Ascending aorta (tissue), 2 donors: ENCODE measurements at regions not wholly inside any gene's neighbourhood (a gene's known extent, or its start where the extent isn't known, plus 50 kb on each side); places are given as distances from the start of the nearest gene placed in this dataset.

Experiments
- DNase-seq, 2 donors: peaks; one replicate each; pipeline ENCODE4 v3.0.0-alpha.2; 2019; ENCODE audit warnings: low spot score in 2 of 2
- H3K27ac ChIP-seq, 2 donors: fragments of 200-600 bp; sonication (generic); one replicate each; pipeline ENCODE4 v1.5.1; 2016 to 2017; ENCODE audit warnings: mild to moderate bottlenecking in 1 of 2
- H3K27me3 ChIP-seq: fragments of 200-600 bp; sonication (generic); one replicate; pipeline ENCODE4 v1.5.1; 2017
- H3K36me3 ChIP-seq, 2 donors: fragments of 200-600 bp; sonication (generic); one replicate each; pipeline ENCODE4 v1.5.1; 2016
- H3K4me1 ChIP-seq, 2 donors: fragments of 200-600 bp; sonication (generic); one replicate each; pipeline ENCODE4 v1.5.1; 2016 to 2017; ENCODE audit warnings: mild to moderate bottlenecking in 1 of 2
- H3K4me3 ChIP-seq, 2 donors: fragments of 200-600 bp; sonication (generic); one replicate each; pipeline ENCODE4 v1.5.1; 2016 to 2017; ENCODE audit warnings: mild to moderate bottlenecking in 1 of 2
- H3K9me3 ChIP-seq, 2 donors: fragments of 200-600 bp; sonication (generic); one replicate each; pipeline ENCODE4 v1.5.1; 2016
- intact Hi-C: fragments of 100-400 bp; cut with DNase I; formaldehyde crosslinking; loops from one replicate; pipeline ENCODE4 v1.15.1; 2023
- TF ChIP-seq, protein P1 (sequence below), 3 experiments: fragments of 200-600 bp in 2 of 3; fragments of 450-650 bp in 1 of 3; sonication (generic) in 2 of 3; IDR thresholded peaks; one replicate each; pipeline ENCODE4 v1.5.1; 2016 to 2019; ENCODE audit warnings: antibody characterized with exemption in 3 of 3, mild to moderate bottlenecking in 1 of 3, moderate library complexity in 1 of 3

- Histone ChIP-seq H3K36me3 (no peaks in the 10 kb centered on the region), H3K9me3 (no peaks in the 10 kb centered on the region), H3K4me3 (no peak overlapping the region), H3K27ac (no peak overlapping the region), H3K27me3 (no peaks in the 10 kb centered on the region), H3K4me1 (no peaks in the 10 kb centered on the region)
- DNase-seq = no peak
- TF ChIP-seq, protein P1, sequence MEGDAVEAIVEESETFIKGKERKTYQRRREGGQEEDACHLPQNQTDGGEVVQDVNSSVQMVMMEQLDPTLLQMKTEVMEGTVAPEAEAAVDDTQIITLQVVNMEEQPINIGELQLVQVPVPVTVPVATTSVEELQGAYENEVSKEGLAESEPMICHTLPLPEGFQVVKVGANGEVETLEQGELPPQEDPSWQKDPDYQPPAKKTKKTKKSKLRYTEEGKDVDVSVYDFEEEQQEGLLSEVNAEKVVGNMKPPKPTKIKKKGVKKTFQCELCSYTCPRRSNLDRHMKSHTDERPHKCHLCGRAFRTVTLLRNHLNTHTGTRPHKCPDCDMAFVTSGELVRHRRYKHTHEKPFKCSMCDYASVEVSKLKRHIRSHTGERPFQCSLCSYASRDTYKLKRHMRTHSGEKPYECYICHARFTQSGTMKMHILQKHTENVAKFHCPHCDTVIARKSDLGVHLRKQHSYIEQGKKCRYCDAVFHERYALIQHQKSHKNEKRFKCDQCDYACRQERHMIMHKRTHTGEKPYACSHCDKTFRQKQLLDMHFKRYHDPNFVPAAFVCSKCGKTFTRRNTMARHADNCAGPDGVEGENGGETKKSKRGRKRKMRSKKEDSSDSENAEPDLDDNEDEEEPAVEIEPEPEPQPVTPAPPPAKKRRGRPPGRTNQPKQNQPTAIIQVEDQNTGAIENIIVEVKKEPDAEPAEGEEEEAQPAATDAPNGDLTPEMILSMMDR (IDR thresholded peaks at IDR 0.05) = no peak
- intact Hi-C loops = no loop called here
Measured at GRCh38 chr5:7329141-7329540, 66.8 kb upstream of the ADCY2 start.

DNA sequence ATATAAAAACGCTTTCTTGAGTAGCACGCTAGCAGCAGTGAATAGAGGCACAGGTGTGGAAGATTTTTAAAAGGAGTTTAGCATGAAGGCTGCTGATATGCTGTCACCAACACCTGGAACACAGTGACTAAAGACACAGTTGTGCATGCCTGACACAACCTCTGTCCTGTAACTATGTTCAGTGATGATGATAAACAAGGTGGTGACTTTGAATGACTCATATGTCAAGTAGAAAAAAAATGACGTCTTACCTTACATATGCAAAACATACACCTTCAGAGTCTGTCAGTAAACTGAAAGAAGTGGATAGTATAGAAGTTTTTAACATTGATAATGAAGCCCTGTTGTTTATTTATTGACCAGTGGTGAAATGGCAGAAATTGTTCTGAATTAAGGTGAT, 66.2 kb upstream of the ADCY2 start:
- no peaks in the 10 kb centered on the region for H3K4me1 ChIP-seq
- no peak overlapping the region for H3K4me3 ChIP-seq
- DNase-seq = no peak
- intact Hi-C loops = no loop called here
- H3K36me3 ChIP-seq = no peaks in the 10 kb centered on the region
- no peaks in the 10 kb centered on the region for H3K9me3 ChIP-seq
- no peaks in the 10 kb centered on the region for H3K27me3 ChIP-seq
- no peak overlapping the region for H3K27ac ChIP-seq
- TF ChIP-seq, protein P1 (IDR thresholded peaks at IDR 0.05) = no peak

- intact Hi-C loops = no loop called here
- Histone ChIP-seq H3K36me3 (no peaks in the 10 kb centered on the region), H3K4me3 (no peak overlapping the region), H3K4me1 (no peaks in the 10 kb centered on the region), H3K9me3 (no peaks in the 10 kb centered on the region), H3K27me3 (no peaks in the 10 kb centered on the region), H3K27ac (no peak overlapping the region)
- TF ChIP-seq, protein P1 (IDR thresholded peaks at IDR 0.05) = no peak
- no peak for DNase-seq
Measured at GRCh38 chr5:7330256-7330655, 65.7 kb upstream of the ADCY2 start.

DNA sequence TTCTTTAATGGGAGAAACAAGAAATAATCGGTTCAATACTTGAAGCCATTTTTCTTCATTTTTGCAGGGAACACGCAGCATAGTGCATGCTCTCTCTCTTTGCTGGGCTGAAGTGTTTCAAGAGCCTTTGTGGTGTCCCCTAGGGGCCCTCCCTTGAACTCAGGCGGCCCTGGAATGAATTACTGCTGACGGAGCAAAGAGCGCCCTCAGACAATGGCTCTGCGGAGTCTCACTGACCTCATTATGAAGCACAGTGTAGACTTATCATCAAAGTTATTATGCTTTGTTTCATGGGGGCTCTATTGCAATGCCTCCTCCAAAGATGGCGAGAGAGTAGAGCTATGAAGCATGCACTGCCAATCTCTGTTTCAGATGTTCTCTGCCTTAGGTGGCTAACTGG, 64.8 kb upstream of the ADCY2 start:
- H3K36me3 ChIP-seq = no peaks in the 10 kb centered on the region
- TF ChIP-seq, protein P1 (IDR thresholded peaks at IDR 0.05) = no peak
- H3K4me1 ChIP-seq = no peaks in the 10 kb centered on the region
- H3K27ac ChIP-seq = no peak overlapping the region
- no peaks in the 10 kb centered on the region for H3K9me3 ChIP-seq
- intact Hi-C loops = no loop called here
- H3K27me3 ChIP-seq = no peaks in the 10 kb centered on the region
- DNase-seq = no peak
- H3K4me3 ChIP-seq = no peak overlapping the region
